HG02642 (cell line): ENCODE measurements at regions not wholly inside any gene's neighbourhood (a gene's known extent, or its start where the extent isn't known, plus 50 kb on each side); places are given as distances from the start of the nearest gene placed in this dataset.

Experiments used
- ATAC-seq: cut with Tn5 transposase; IDR thresholded peaks from one replicate; pipeline ENCODE4 v1.9.1; 2021; ENCODE audit warnings: mild to moderate bottlenecking; ENCODE audit not compliant: unreplicated experiment, poor library complexity

GRCh38 chr3:132231633-132232032, 85.6 kb upstream of the ACP3 start:
- no peak for ATAC-seq

- ATAC-seq: no peak
Observed at GRCh38 chr3:132232231-132232792, 84.9 kb upstream of the ACP3 start.

GRCh38 chr3:132236701-132237651, 80.2 kb upstream of the ACP3 start:
- peak; percentile 88 for ATAC-seq

- no peak for ATAC-seq
Observed at GRCh38 chr3:132237652-132238032, 79.6 kb upstream of the ACP3 start.

- ATAC-seq: no peak
Observed at GRCh38 chr3:132239587-132239986, 77.6 kb upstream of the ACP3 start.

- no peak for ATAC-seq
Observed at GRCh38 chr3:132241776-132242514, 75.3 kb upstream of the ACP3 start.

- no peak for ATAC-seq
Observed at GRCh38 chr3:132242790-132243189, 74.4 kb upstream of the ACP3 start.

- ATAC-seq: no peak
Observed at GRCh38 chr3:132245552-132246142, 71.6 kb upstream of the ACP3 start.

GRCh38 chr3:132246212-132246611, 71.0 kb upstream of the ACP3 start:
- no peak for ATAC-seq

- ATAC-seq: no peak
Observed at GRCh38 chr3:132247211-132247610, 70.0 kb upstream of the ACP3 start.

GRCh38 chr3:132248490-132248889, 68.7 kb upstream of the ACP3 start:
- no peak for ATAC-seq

GRCh38 chr3:132253262-132253878, 63.8 kb upstream of the ACP3 start:
- no peak for ATAC-seq

GRCh38 chr3:132254076-132254755, 63.0 kb upstream of the ACP3 start:
- ATAC-seq: no peak

- no peak for ATAC-seq
Observed at GRCh38 chr3:132255041-132255745, 62.0 kb upstream of the ACP3 start.

GRCh38 chr3:132256989-132257388, 60.2 kb upstream of the ACP3 start:
- ATAC-seq: no peak

GRCh38 chr3:132261506-132261905, 55.7 kb upstream of the ACP3 start:
- ATAC-seq: no peak

- no peak for ATAC-seq
Observed at GRCh38 chr3:132262305-132262704, 54.9 kb upstream of the ACP3 start.

- ATAC-seq: no peak
Observed at GRCh38 chr3:132262956-132263355, 54.3 kb upstream of the ACP3 start.

- no peak for ATAC-seq
Observed at GRCh38 chr3:132265028-132265427, 52.2 kb upstream of the ACP3 start.
